DMS153 treated with DMSO at 0.1 percent for 48 hours (cell line): ENCODE measurements at regions not wholly inside any gene's neighbourhood (a gene's known extent, or its start where the extent isn't known, plus 50 kb on each side); places are given as distances from the start of the nearest gene placed in this dataset.

Source experiments
- DNase-seq: peaks from one replicate; lab custom pipeline; 2025; ENCODE audit not compliant: unreplicated experiment; lab: John Stamatoyannopoulos, UW

DNA sequence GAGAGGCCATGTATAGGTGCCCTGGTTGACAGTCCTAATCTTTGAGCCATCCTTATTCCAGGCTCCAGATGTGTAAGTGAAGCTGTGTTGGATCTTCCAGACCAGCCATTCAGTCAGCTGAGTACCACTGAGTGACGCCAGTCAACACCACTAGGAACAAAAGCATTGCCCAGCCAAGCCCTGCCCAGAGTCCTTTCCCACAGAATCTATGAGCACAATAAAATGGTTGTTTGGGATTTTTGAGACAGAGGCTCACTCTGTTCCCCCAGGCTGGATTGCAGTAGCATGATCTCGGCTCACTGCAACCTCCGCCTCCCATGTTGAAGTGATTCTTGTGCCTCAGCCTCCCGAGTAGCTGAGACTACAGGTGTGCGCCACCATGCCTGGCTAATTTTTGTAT, 262.5 kb downstream of the BCOR start:
- DNase-seq: no peak

DNA sequence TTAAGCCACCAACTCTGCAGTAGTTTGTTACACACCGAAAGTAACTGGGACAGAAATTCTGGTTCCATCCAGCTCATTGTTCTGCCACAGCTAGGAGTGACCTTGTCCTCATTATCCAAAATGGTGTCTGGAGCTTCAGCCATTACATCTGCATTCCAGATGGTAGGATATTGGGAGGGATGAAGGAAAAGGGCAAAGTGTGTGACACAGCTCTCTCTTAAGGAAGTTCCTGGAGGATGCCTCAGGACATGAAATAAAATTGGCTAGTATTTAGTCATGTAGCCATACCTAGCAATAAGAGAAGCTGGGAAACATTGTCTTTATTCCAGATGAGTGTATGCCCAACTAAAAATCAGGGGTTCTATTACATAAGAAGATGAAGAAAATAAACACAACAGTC, 262.0 kb downstream of the BCOR start:
- no peak for DNase-seq

DNA sequence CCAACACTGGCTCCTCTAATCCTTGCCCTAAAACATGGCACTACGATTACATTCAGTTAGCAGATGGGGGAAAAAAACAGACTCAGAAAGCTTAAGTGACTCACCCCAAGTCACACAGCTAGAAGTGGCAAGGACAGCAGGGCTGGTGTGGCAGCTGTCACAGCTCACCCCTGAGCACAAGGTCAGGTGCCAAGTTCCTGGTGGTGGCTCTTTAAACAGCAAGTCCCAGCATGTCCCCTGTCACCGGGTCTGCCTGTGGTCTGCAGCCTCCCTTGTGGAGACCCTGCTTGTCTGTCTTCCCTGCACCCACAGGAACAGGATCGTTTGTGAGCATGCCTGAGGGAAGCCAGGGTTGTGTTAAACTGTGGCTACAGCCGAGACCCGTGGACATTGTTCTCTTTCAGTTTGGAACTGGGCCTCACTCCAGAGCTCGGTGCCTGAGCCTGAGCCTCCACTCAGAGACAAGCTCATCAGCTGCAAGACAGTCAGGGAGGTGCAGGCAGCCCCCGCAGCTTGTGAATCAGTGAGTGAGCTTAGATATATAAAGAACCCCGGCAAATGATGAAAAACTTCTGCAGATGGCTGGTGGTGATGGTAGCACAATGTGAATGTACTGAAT, 260.8 kb downstream of the BCOR start:
- no peak for DNase-seq

DNA sequence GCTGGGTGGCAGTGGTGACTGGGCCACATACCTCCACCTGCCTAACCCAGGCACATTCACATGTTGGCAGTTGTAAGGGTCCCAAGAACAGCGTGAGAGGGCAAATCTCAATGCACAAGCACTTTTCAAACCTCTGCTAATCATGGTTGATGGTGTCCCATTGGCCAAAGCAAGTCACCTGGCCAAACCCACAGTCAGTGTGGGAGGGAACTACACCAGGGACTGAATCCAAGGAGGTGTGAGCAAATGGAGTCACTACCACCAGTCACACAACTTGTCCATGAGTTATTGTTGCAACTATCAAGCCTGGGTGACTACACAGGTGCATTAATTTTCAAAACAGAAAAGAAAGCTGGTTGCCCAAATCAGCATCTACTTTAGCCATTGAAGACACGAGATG, 260.1 kb downstream of the BCOR start:
- DNase-seq: no peak

- DNase-seq: no peak
These were observed 258.4 kb downstream of the BCOR start for GRCh38 chrX:39839371-39839770.

DNA sequence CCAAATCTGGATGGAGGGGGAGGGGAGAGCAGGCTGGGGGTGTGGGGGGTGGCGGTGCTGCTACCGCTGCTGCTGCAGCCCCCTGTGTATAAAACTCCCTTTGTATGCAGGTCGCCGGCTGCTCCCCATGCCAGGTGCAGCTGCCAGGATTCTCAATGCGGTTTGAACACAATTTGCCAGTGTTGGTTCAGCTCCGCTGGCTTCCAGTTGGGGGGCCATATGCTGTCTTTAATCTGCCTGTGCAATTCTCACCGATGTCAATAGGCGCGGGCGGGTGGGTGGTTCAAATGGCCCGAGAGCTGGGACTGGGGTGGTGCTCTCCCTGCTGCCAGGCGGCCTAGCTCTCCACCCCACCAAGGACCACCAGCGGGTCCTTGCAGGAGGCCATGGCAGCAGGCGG, 257.6 kb downstream of the BCOR start:
- no peak for DNase-seq

DNA sequence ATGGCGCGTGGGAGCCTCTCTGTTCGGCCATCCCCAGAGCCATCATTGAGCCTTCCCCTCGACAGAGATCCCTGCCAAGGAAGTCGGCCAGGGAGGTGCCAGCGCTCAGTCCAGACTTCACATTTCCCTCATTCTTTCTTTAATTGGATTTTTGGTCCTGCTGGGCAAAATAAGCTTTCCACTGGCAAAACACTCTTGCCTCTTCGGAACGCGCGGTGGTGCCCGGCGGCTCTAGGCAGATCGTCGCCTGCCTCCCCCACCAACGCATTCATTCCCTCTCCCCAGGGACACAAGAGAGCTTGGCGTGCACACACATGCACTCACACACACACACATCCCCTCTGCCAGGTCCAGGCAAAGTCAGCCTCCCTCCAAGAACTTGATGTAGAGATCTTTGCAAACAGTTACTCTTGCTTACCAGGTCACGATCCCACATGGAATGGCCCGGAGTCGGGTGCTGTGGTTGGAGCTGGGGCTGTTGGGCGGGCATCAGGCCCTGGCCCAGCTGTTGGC, 257.1 kb downstream of the BCOR start:
- no peak for DNase-seq

GRCh38 chrX:39841604-39842003, 256.2 kb downstream of the BCOR start:
- no peak for DNase-seq

- DNase-seq: no peak
These were observed 255.3 kb downstream of the BCOR start for GRCh38 chrX:39842281-39842973.

GRCh38 chrX:39843318-39843717, 254.4 kb downstream of the BCOR start:
- peak; percentile 46 for DNase-seq

DNA sequence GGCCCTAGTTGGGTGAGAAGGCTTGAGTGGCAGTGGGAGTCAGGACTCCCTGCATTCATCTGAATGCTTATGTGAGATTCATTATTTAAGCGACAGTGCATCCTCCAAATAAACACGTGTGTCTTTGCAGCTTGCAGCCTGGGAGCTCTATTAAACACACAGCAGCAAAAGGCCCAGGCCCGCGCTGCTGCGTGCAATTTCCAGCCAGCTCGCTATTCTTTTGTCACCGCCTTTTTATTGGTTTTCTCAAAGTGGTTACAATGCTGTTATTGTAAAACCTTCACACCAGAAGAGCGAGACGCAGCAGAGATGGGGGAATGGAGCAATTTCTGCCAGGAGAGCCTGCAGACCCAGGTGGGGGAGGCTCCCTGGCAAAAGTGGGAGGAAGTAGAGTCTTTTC, 252.5 kb downstream of the BCOR start:
- DNase-seq: peak; percentile 28

DNA sequence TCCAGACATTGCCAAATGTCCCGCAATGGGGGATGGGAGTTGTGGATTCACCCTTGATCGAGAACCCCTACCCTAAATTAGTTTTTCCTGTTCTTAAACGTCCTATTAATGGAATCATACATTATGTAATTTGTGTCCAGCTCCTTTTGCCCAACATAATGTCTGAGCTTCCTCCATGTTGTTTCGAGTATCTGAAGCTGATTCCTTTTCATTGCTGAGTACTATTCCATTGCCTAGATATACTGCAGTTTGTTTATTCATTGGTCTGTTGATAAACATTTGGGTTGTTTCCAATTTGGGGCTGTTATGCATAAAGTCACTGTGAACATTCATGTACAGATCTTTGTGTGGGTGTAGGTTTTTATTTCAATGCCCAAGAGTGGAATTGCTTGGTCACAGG, 251.3 kb downstream of the BCOR start:
- DNase-seq: no peak

DNA sequence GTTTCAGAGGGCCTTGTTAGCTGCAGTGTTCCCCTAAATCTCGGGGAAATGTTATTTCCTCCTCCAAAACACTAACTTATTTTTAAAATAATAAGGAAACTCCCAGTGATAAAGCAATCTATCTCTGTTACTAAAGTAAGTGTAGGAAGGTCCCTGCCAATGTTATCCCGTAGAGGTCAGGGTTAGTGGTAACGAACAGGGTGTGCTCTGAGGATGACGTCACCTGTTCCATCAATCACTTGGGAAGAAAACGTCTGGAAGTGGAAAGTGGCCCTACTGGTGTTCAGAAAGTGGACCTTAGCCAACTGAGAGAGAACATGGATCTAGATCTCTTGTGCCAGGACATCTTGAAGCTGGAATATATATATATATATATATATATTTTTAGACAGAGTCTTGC, 249.5 kb downstream of the BCOR start:
- no peak for DNase-seq

DNA sequence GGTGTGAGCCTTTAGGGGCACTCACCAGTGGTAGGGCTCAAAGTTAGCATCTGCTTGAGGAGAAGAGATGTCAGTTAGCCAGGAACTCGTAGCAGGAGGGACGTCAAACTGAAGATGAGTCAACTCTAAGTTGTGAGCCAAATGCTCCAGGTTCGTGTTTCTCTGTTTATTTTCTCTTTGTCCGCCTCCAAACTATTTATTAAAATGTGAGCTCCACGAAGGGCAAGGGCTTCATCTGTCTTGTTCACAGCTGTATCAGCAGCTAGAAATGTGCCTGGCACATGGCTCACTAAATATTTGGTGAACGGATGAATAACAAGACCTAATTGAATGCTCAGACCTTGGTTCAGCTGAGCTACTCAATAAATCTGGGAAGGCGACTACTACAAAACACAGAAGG, 248.9 kb downstream of the BCOR start:
- no peak for DNase-seq

DNA sequence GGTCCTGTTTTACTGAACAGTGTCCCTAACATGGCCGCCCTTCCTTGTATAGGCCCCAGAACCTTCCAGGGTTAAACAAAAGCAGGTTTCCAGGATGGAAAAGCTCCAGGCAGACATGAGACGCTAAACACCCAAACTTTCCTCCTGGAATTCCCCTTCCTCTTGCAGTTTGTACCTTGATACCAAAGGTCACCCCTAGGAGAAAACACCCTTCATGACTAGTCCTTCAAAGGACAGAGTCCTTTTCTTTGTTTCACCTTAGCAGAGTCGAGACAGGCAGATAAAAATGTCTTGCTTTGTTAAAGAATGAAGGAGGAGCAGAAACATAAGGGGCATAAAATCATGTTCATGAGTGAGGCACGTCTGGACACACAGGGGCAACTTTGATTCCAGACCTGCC, 247.5 kb downstream of the BCOR start:
- DNase-seq: no peak

GRCh38 chrX:39850630-39851152, 247.1 kb downstream of the BCOR start:
- DNase-seq: no peak

DNA sequence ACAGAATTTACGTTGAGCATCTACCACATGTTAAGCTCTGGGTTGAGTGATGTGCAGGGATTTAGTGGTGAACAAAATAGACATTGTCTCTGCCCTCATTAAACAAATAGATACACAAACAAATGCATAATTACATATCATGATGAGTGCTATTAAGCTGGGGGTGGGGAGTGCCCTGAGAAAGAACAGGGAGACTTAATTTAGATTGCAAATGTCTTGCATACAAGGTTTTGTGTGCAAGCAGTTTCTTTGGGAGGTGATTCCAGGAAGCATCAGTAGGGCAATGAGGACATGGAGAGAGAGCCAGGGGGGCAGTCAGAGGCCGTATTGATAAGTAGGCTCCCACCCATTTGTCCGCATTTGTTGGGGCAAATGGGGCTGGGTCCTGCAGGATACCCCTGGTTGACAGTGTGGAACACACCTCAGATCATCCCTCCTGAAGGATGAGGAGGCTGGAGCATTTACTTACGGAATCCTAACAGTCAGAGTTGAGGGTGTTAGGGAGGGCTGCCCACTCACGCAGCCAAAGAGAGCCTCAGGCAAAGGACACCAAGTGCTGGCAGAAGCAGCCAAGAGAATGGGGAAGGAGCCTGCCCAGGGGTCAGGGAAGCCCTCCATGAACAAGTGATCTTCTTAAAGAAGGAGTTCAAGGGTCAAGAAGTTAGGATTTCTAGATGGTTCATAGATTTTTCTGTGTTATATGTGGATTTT, 245.9 kb downstream of the BCOR start:
- no peak for DNase-seq

- no peak for DNase-seq
These were observed 245.3 kb downstream of the BCOR start for GRCh38 chrX:39852491-39852890.

DNA sequence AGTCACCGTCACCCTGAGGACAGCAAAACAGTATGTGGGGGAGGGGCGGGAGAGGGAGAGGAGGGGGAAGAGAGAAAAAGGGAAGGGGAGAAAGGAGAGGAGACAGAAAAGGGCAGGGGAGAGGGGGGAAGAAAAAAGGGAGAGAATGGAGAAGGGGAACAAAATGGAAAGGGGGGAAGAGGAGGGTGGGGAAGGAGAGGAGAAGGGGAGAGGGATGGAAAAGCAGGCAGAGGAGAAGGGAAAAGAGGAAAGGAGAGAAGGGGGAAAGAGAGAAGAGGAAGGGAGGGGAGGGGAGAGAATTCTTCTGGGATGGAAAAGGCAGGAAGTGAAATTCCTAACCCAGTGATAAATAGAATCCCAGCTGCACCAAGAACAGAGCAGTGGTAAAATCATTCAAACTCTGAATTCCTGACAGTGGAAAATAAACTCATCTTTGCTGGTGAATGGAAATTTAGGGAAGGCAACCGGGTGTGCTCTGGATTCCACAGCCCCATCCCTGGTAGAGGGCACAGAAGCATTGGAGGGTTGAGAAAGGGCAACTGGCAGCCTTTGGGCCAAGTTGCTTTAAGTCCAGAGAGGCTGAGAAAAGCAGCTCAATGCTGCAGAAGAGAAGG, 244.2 kb downstream of the BCOR start:
- DNase-seq: no peak

GRCh38 chrX:39854772-39855747, 242.7 kb downstream of the BCOR start:
- no peak for DNase-seq
